T-helper 1 cell treated with Interleukin-12 subunit alpha and Interleukin-12 subunit beta and Interleukin-4 antibody, amounts not matched to agents 30 μg/mL and 1 μg/mL, for 36 hours (primary cell): ENCODE measurements at regions not wholly inside any gene's neighbourhood (a gene's known extent, or its start where the extent isn't known, plus 50 kb on each side); places are given as distances from the start of the nearest gene placed in this dataset.
"Not testable (repeated sequence)": the region's sequence is repeated elsewhere in the genome, so short reads cannot be mapped to it uniquely, and the experiment has no call there.

Source experiments
- H3K27ac Mint-ChIP-seq: one replicate; pipeline ENCODE4 v1.8.0; 2021; ENCODE audit warnings: mild to moderate bottlenecking, mixed read lengths
- H3K27me3 Mint-ChIP-seq: one replicate; pipeline ENCODE4 v1.8.0; 2021; ENCODE audit warnings: low read depth, mixed read lengths
- H3K36me3 Mint-ChIP-seq: one replicate; pipeline ENCODE4 v1.8.0; 2021; ENCODE audit warnings: low read depth, mixed read lengths
- H3K4me1 Mint-ChIP-seq: one replicate; pipeline ENCODE4 v1.8.0; 2021; ENCODE audit warnings: low read depth, mixed read lengths
- H3K4me3 Mint-ChIP-seq: one replicate; pipeline ENCODE4 v1.8.0; 2021; ENCODE audit warnings: mild to moderate bottlenecking, moderate library complexity, mixed read lengths
- H3K9me3 Mint-ChIP-seq: one replicate; pipeline ENCODE4 v1.8.0; 2021; ENCODE audit warnings: mixed read lengths

GRCh38 chr10:64555666-64556065 is 1034.5 kb downstream of the REEP3 start:
- no peaks in the 10 kb centered on the region for H3K9me3 Mint-ChIP-seq
- no peak overlapping the region for H3K4me3 Mint-ChIP-seq
- no peaks in the 10 kb centered on the region for H3K4me1 Mint-ChIP-seq
- no peaks in the 10 kb centered on the region for H3K27me3 Mint-ChIP-seq
- H3K36me3 Mint-ChIP-seq: no peaks in the 10 kb centered on the region
- no peak overlapping the region for H3K27ac Mint-ChIP-seq

- Mint-ChIP-seq H3K36me3 (no peaks in the 10 kb centered on the region), H3K4me3 (no peak overlapping the region), H3K9me3 (peaks cover 8% of the 10 kb centered on the region), H3K27me3 (no peaks in the 10 kb centered on the region), H3K4me1 (no peaks in the 10 kb centered on the region), H3K27ac (no peak overlapping the region)
Measured at GRCh38 chr10:64558094-64558835, 1037.1 kb downstream of the REEP3 start.

DNA sequence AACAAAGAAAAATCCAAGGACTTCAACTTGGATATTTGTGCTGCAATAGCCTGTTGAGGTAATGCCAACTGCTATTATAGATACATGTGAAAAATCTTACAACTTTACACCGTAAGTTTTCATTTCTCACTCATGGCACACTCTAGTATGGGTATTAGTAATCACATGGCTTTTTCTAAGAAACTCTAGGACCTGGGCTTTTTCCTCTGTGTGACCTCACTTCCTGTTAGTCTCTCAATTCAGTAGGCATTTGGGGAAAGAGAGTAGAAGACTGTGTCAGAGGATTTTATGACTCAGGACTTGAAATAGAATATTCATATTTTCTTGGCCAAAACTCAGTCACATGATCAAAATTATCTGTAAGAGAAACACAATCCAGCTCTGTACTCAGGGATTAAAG is 1049.9 kb downstream of the REEP3 start:
- H3K36me3 Mint-ChIP-seq: no peaks in the 10 kb centered on the region
- H3K4me3 Mint-ChIP-seq: no peak overlapping the region
- H3K27me3 Mint-ChIP-seq: no peaks in the 10 kb centered on the region
- H3K9me3 Mint-ChIP-seq: peaks cover 18% of the 10 kb centered on the region
- H3K4me1 Mint-ChIP-seq: no peaks in the 10 kb centered on the region
- no peak overlapping the region for H3K27ac Mint-ChIP-seq

- no peaks in the 10 kb centered on the region for H3K4me1 Mint-ChIP-seq
Measured at GRCh38 chr10:64573623-64574325, 1052.6 kb downstream of the REEP3 start.

GRCh38 chr10:64574371-64574770 is 1053.2 kb downstream of the REEP3 start:
- peaks cover 2% of the 10 kb centered on the region for H3K9me3 Mint-ChIP-seq

More at GRCh38 chr10:64573623-64574325, 1052.6 kb downstream of the REEP3 start:
- no peak overlapping the region for H3K4me3 Mint-ChIP-seq
- no peak overlapping the region for H3K27ac Mint-ChIP-seq
- no peaks in the 10 kb centered on the region for H3K27me3 Mint-ChIP-seq
- H3K36me3 Mint-ChIP-seq: no peaks in the 10 kb centered on the region
- H3K9me3 Mint-ChIP-seq: peaks cover 4% of the 10 kb centered on the region

GRCh38 chr10:64576497-64576896 is 1055.3 kb downstream of the REEP3 start:
- no peaks in the 10 kb centered on the region for H3K27me3 Mint-ChIP-seq
- no peak overlapping the region for H3K27ac Mint-ChIP-seq
- H3K4me1 Mint-ChIP-seq: no peaks in the 10 kb centered on the region
- no peaks in the 10 kb centered on the region for H3K9me3 Mint-ChIP-seq
- no peaks in the 10 kb centered on the region for H3K36me3 Mint-ChIP-seq
- no peak overlapping the region for H3K4me3 Mint-ChIP-seq

More at GRCh38 chr10:64574371-64574770, 1053.2 kb downstream of the REEP3 start:
- no peaks in the 10 kb centered on the region for H3K36me3 Mint-ChIP-seq
- H3K4me1 Mint-ChIP-seq: no peaks in the 10 kb centered on the region
- no peak overlapping the region for H3K4me3 Mint-ChIP-seq
- no peak overlapping the region for H3K27ac Mint-ChIP-seq
- no peaks in the 10 kb centered on the region for H3K27me3 Mint-ChIP-seq

DNA sequence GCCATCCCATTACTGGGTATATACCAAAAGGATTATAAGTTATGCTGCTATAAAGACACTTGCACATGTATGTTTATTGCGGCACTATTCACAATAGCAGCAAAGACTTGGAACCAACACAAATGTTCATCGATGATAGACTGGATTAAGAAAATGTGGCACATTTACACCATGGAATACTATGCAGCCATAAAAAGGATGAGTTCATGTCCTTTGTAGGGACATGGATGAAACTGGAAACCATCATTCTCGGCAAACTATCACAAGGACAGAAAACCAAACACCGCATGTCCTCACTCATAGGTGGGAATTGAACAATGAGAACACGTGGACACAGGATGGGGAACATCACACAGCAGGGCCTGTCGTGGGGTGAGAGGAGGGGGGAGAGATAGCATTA is 1057.6 kb downstream of the REEP3 start:
- not testable (repeated sequence) for H3K4me1 Mint-ChIP-seq, H3K9me3 Mint-ChIP-seq, H3K4me3 Mint-ChIP-seq

DNA sequence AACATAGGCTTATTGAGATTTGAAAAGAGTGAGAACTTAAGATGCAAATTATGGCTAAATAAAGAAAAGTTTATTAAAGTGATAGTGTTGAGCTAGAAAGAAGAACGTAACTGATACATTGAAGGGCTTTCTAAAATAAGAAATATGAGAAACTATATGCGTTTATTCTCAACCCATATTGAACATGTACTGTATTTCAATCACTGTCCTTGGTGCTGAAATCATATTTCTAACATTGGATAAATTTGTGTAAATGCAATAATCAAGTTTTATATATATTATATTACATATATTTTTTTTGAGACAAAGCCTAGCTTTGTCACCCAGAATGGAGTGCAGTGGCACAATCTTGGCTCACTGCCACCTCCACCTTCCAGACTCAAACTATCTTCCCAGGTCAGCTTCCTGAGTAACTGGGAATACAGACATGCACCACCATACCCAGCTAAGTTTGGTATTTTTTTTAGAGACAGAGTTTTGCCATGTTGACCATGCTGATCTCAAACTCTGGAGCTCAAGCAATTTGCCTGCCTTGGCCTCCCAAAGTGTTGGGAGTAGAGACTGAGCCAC is 1065.8 kb downstream of the REEP3 start:
- no peak overlapping the region for H3K27ac Mint-ChIP-seq

More for the DNA sequence above, 1057.6 kb downstream of the REEP3 start:
- not testable (repeated sequence) for H3K27me3 Mint-ChIP-seq, H3K36me3 Mint-ChIP-seq, H3K27ac Mint-ChIP-seq

GRCh38 chr10:64594072-64594471 is 1072.9 kb downstream of the REEP3 start:
- Mint-ChIP-seq H3K4me3 (no peak overlapping the region), H3K36me3 (no peaks in the 10 kb centered on the region), H3K4me1 (no peaks in the 10 kb centered on the region), H3K9me3 (no peaks in the 10 kb centered on the region), H3K27me3 (no peaks in the 10 kb centered on the region), H3K27ac (no peak overlapping the region)

More for the DNA sequence above, 1065.8 kb downstream of the REEP3 start:
- Mint-ChIP-seq H3K9me3 (peaks cover 15% of the 10 kb centered on the region), H3K4me1 (no peaks in the 10 kb centered on the region), H3K27me3 (no peaks in the 10 kb centered on the region), H3K36me3 (no peaks in the 10 kb centered on the region), H3K4me3 (no peak overlapping the region)

DNA sequence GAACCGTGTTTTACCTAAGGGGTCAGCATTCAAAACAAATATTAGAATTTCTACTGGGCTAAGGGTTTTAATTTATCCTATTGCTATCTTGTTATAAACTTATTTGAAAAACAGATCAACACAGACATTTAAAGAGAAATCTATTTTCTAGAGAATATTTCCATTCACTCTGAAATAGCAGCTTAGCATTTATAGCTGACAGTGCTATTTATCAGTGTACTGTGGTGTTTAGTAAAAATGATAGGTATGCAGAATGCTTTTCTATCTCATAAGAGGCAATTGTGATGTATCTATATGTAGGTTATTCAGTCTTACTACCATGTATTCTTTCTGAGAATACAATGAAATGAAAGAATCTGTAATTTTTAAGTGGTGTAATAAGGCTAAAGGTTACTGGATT is 1077.4 kb downstream of the REEP3 start:
- H3K27me3 Mint-ChIP-seq: no peaks in the 10 kb centered on the region
- H3K4me1 Mint-ChIP-seq: no peaks in the 10 kb centered on the region
- no peak overlapping the region for H3K27ac Mint-ChIP-seq
- no peaks in the 10 kb centered on the region for H3K9me3 Mint-ChIP-seq
- H3K4me3 Mint-ChIP-seq: no peak overlapping the region
- H3K36me3 Mint-ChIP-seq: no peaks in the 10 kb centered on the region

GRCh38 chr10:64601298-64601697 is 1080.1 kb downstream of the REEP3 start:
- H3K36me3 Mint-ChIP-seq: no peaks in the 10 kb centered on the region
- no peaks in the 10 kb centered on the region for H3K9me3 Mint-ChIP-seq
- no peak overlapping the region for H3K4me3 Mint-ChIP-seq
- H3K4me1 Mint-ChIP-seq: no peaks in the 10 kb centered on the region
- H3K27me3 Mint-ChIP-seq: no peaks in the 10 kb centered on the region
- H3K27ac Mint-ChIP-seq: no peak overlapping the region

GRCh38 chr10:64617085-64617484 is 1095.9 kb downstream of the REEP3 start:
- Mint-ChIP-seq H3K27ac (no peak overlapping the region), H3K36me3 (no peaks in the 10 kb centered on the region), H3K9me3 (no peaks in the 10 kb centered on the region), H3K27me3 (no peaks in the 10 kb centered on the region), H3K4me3 (no peak overlapping the region), H3K4me1 (no peaks in the 10 kb centered on the region)

DNA sequence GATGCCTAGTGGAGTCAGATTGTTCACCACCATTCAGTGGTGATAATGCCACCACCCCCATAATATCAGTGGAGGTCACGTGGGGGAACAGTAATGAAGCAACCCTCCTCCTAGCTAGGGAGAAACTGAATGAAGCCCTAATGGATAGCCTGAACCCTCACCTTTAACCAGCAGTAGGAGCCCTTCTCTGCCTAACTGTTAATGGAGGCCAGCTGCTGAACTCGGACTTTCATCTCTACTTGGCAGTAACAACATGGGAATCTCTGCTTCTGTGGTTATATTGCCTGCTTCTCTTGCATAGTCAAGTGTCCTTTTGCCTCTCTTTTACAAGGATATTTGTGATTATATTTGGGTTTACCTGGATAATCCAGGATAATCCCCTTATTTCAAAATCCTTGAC is 1097.9 kb downstream of the REEP3 start:
- H3K27me3 Mint-ChIP-seq: no peaks in the 10 kb centered on the region
- H3K9me3 Mint-ChIP-seq: no peaks in the 10 kb centered on the region
- no peaks in the 10 kb centered on the region for H3K36me3 Mint-ChIP-seq
- no peak overlapping the region for H3K4me3 Mint-ChIP-seq
- H3K27ac Mint-ChIP-seq: no peak overlapping the region
- H3K4me1 Mint-ChIP-seq: no peaks in the 10 kb centered on the region

GRCh38 chr10:64626924-64627323 is 1105.7 kb downstream of the REEP3 start:
- no peaks in the 10 kb centered on the region for H3K27me3 Mint-ChIP-seq
- no peak overlapping the region for H3K4me3 Mint-ChIP-seq
- no peaks in the 10 kb centered on the region for H3K36me3 Mint-ChIP-seq
- H3K27ac Mint-ChIP-seq: no peak overlapping the region
- H3K4me1 Mint-ChIP-seq: no peaks in the 10 kb centered on the region
- H3K9me3 Mint-ChIP-seq: peaks cover 5% of the 10 kb centered on the region

DNA sequence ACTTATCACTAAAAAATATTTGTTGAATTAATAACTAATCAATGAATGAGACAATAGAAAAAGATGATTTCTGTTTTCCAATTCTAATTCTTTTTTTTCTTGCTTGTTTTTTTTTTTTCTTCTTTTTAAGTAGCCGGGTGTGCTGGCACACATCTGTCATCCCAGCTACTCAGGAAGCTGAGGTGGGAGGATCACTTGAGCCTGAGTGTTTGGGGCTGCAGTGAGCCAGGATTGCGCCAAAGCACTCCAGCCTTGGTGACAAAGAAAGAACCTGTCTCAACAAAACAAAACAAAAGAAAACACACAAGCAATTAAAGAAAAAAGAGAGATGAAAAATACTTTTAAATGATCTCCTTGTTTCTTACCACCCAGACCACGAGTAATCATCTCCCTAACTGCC is 1109.3 kb downstream of the REEP3 start:
- H3K9me3 Mint-ChIP-seq: peaks cover 5% of the 10 kb centered on the region
- no peaks in the 10 kb centered on the region for H3K36me3 Mint-ChIP-seq
- no peaks in the 10 kb centered on the region for H3K4me1 Mint-ChIP-seq
- no peaks in the 10 kb centered on the region for H3K27me3 Mint-ChIP-seq
- no peak overlapping the region for H3K4me3 Mint-ChIP-seq
- no peak overlapping the region for H3K27ac Mint-ChIP-seq
